HepG2 (cell line): ENCODE measurements at regions not wholly inside any gene's neighbourhood (a gene's known extent, or its start where the extent isn't known, plus 50 kb on each side); places are given as distances from the start of the nearest gene placed in this dataset.
"Not testable (repeated sequence)": the region's sequence is repeated elsewhere in the genome, so short reads cannot be mapped to it uniquely, and the experiment has no call there.

Experiments used
- CTCF ChIP-seq: sonication (generic); formaldehyde crosslinking; IDR thresholded peaks from 2 replicates; pipeline ENCODE4 v1.5.0; 2020; ENCODE audit warnings: mild to moderate bottlenecking, missing genetic modification reagents, moderate library complexity
- ZNF530 ChIP-seq: sonication (generic); formaldehyde crosslinking; IDR thresholded peaks from 2 replicates; pipeline ENCODE4 v1.5.0; 2020; ENCODE audit warnings: low read depth, mild to moderate bottlenecking, missing genetic modification reagents

GRCh38 chr3:71925511-71926261 is 140.7 kb upstream of the PROK2 start:
- TF ChIP-seq CTCF, ZNF530 (CRISPR knock-in tag): not testable (repeated sequence)
